ENCODE measurements at regions not wholly inside any gene's neighbourhood (a gene's known extent, or its start where the extent isn't known, plus 50 kb on each side); places are given as distances from the start of the nearest gene placed in this dataset.
"Not testable (repeated sequence)": the region's sequence is repeated elsewhere in the genome, so short reads cannot be mapped to it uniquely, and the experiment has no call there.

GRCh38 chr5:154702477-154702876, 52.7 kb upstream of the LARP1 start:
- ChIA-PET POLR2A (no interaction called here), CTCF (no interaction called here)

- POLR2A ChIA-PET = not testable (repeated sequence)
- CTCF ChIA-PET = interaction anchor here (0.6 kb wide), 1 partner anchor 48 kb away, joined by 3 read pairs; no protein-coding TSS in a partner anchor
These were observed 53.5 kb upstream of the LARP1 start for GRCh38 chr5:154701725-154702124.

- POLR2A ChIA-PET = no interaction called here
These were observed 54.0 kb upstream of the LARP1 start for GRCh38 chr5:154701181-154701580.

GRCh38 chr5:154700289-154700928, 54.8 kb upstream of the LARP1 start:
- POLR2A ChIA-PET, CTCF ChIA-PET: not testable (repeated sequence)

More at GRCh38 chr5:154701181-154701580, 54.0 kb upstream of the LARP1 start:
- CTCF ChIA-PET = no interaction called here

- POLR2A ChIA-PET = no interaction called here
- CTCF ChIA-PET = no interaction called here
These were observed 56.4 kb upstream of the LARP1 start for GRCh38 chr5:154698763-154699162.

GRCh38 chr5:154697371-154697770, 57.8 kb upstream of the LARP1 start:
- ChIA-PET CTCF (no interaction called here), POLR2A (no interaction called here)

- CTCF ChIA-PET = no interaction called here
- POLR2A ChIA-PET = no interaction called here
These were observed 58.3 kb upstream of the LARP1 start for GRCh38 chr5:154696891-154697290.

- ChIA-PET CTCF (interaction anchor here (1.4 kb wide), 1 partner anchor 40 kb away, joined by 3 read pairs; no protein-coding TSS in a partner anchor), POLR2A (no interaction called here)
These were observed 61.0 kb upstream of the LARP1 start for GRCh38 chr5:154694159-154694558.

GRCh38 chr5:154690488-154690887, 64.7 kb upstream of the LARP1 start:
- ChIA-PET CTCF (no interaction called here), POLR2A (no interaction called here)

- ChIA-PET CTCF (no interaction called here), POLR2A (no interaction called here)
These were observed 68.7 kb upstream of the LARP1 start for GRCh38 chr5:154686490-154686889.

- POLR2A ChIA-PET = interaction anchor here (0.6 kb wide), 1 partner anchor 21 kb away, joined by 4 read pairs; no protein-coding TSS in a partner anchor
These were observed 71.9 kb upstream of the LARP1 start for GRCh38 chr5:154683101-154683880.

GRCh38 chr5:154679501-154679900, 75.7 kb upstream of the LARP1 start:
- CTCF ChIA-PET = no interaction called here
- POLR2A ChIA-PET = interaction anchor here (0.6 kb wide), 1 partner anchor 237 kb away, joined by 3 read pairs; no protein-coding TSS in a partner anchor

More at GRCh38 chr5:154683101-154683880, 71.9 kb upstream of the LARP1 start:
- CTCF ChIA-PET = interaction anchor here (1.1 kb wide), 1 partner anchor 138 kb away, joined by 4 read pairs; no protein-coding TSS in a partner anchor

GRCh38 chr5:154677921-154678320, 77.3 kb upstream of the LARP1 start:
- ChIA-PET CTCF (interaction anchor here (1.2 to 1.4 kb wide), 2 partner anchors 14 to 15 kb away, joined by 3 to 4 read pairs; no protein-coding TSS in a partner anchor), POLR2A (interaction anchor here (0.7 kb wide), 1 partner anchor 145 kb away, joined by 5 read pairs; no protein-coding TSS in a partner anchor)

- CTCF ChIA-PET = no interaction called here
- POLR2A ChIA-PET = no interaction called here
These were observed 78.7 kb upstream of the LARP1 start for GRCh38 chr5:154676508-154676907.

- CTCF ChIA-PET = no interaction called here
- POLR2A ChIA-PET = no interaction called here
These were observed 81.1 kb upstream of the LARP1 start for GRCh38 chr5:154674029-154674428.

- ChIA-PET CTCF (no interaction called here), POLR2A (no interaction called here)
These were observed 81.7 kb upstream of the LARP1 start for GRCh38 chr5:154673506-154673905.

GRCh38 chr5:154669913-154670312, 85.3 kb upstream of the LARP1 start:
- CTCF ChIA-PET, POLR2A ChIA-PET: not testable (repeated sequence)

GRCh38 chr5:154669402-154669801, 85.8 kb upstream of the LARP1 start:
- ChIA-PET POLR2A (no interaction called here), CTCF (no interaction called here)

- ChIA-PET CTCF (interaction anchor here (0.6 kb wide), 1 partner anchor 206 kb away, joined by 7 read pairs; no protein-coding TSS in a partner anchor), POLR2A (no interaction called here)
These were observed 90.3 kb upstream of the LARP1 start for GRCh38 chr5:154664869-154665268.

GRCh38 chr5:154663424-154663823, 91.8 kb upstream of the LARP1 start:
- CTCF ChIA-PET = interaction anchor here (0.5 to 1.2 kb wide), 2 partner anchors 14 to 31 kb away, joined by 3 read pairs; no protein-coding TSS in a partner anchor
- POLR2A ChIA-PET = no interaction called here

Data from activated CD8-positive, alpha-beta memory T cell treated with anti-CD3 and anti-CD28 coated beads for 36 hours (primary cell).